GM18867 (cell line): ENCODE measurements at regions not wholly inside any gene's neighbourhood (a gene's known extent, or its start where the extent isn't known, plus 50 kb on each side); places are given as distances from the start of the nearest gene placed in this dataset.
A peak's percentile ranks its signal among the peaks of the same experiment; 100 is the strongest.
"Not testable (repeated sequence)": the region's sequence is repeated elsewhere in the genome, so short reads cannot be mapped to it uniquely, and the experiment has no call there.

Experiments
- ATAC-seq: cut with Tn5 transposase; IDR thresholded peaks from one replicate; pipeline ENCODE4 v1.9.1; 2021; ENCODE audit warnings: mild to moderate bottlenecking, moderate library complexity; ENCODE audit not compliant: unreplicated experiment

- ATAC-seq: no peak
Measured at GRCh38 chr9:22170556-22170955, 161.5 kb upstream of the CDKN2B start.

GRCh38 chr9:22170990-22171670 lies 162.0 kb upstream of the CDKN2B start:
- ATAC-seq: peak; percentile 42

- no peak for ATAC-seq
Measured at GRCh38 chr9:22171691-22172090, 162.6 kb upstream of the CDKN2B start.

GRCh38 chr9:22173908-22174307 lies 164.8 kb upstream of the CDKN2B start:
- no peak for ATAC-seq

GRCh38 chr9:22175972-22176545 lies 167.0 kb upstream of the CDKN2B start:
- no peak for ATAC-seq

- not testable (repeated sequence) for ATAC-seq
Measured at GRCh38 chr9:22181021-22181420, 171.9 kb upstream of the CDKN2B start.

- no peak for ATAC-seq
Measured at GRCh38 chr9:22189471-22189870, 180.4 kb upstream of the CDKN2B start.

- ATAC-seq: peak; percentile 52
Measured at GRCh38 chr9:22197000-22197399, 187.9 kb upstream of the CDKN2B start.

- no peak for ATAC-seq
Measured at GRCh38 chr9:22198681-22199080, 189.6 kb upstream of the CDKN2B start.

GRCh38 chr9:22201256-22201655 lies 192.2 kb upstream of the CDKN2B start:
- ATAC-seq: no peak

GRCh38 chr9:22203371-22204138 lies 194.4 kb upstream of the CDKN2B start:
- no peak for ATAC-seq

- ATAC-seq: no peak
Measured at GRCh38 chr9:22204240-22204639, 195.1 kb upstream of the CDKN2B start.

GRCh38 chr9:22206833-22207232 lies 197.7 kb upstream of the CDKN2B start:
- ATAC-seq: no peak

GRCh38 chr9:22208846-22209585 lies 199.9 kb upstream of the CDKN2B start:
- peak; percentile 38 for ATAC-seq

- ATAC-seq: no peak
Measured at GRCh38 chr9:22210262-22210661, 201.2 kb upstream of the CDKN2B start.

GRCh38 chr9:22210936-22211335 lies 201.8 kb upstream of the CDKN2B start:
- no peak for ATAC-seq

GRCh38 chr9:22211588-22212360 lies 202.7 kb upstream of the CDKN2B start:
- no peak for ATAC-seq

GRCh38 chr9:22214021-22214420 lies 204.9 kb upstream of the CDKN2B start:
- ATAC-seq: no peak

- ATAC-seq: no peak
Measured at GRCh38 chr9:22214497-22215031, 205.5 kb upstream of the CDKN2B start.

GRCh38 chr9:22215521-22215920 lies 206.4 kb upstream of the CDKN2B start:
- no peak for ATAC-seq
